ENCODE measurements at regions not wholly inside any gene's neighbourhood (a gene's known extent, or its start where the extent isn't known, plus 50 kb on each side); places are given as distances from the start of the nearest gene placed in this dataset.

GRCh38 chr3:115525731-115526130 is 97.6 kb upstream of the GAP43 start:
- DNase-seq: no peak

GRCh38 chr3:115533218-115533617 is 90.1 kb upstream of the GAP43 start:
- DNase-seq: no peak

- DNase-seq: no peak
Measured at GRCh38 chr3:115536171-115536570, 87.1 kb upstream of the GAP43 start.

- no peak for DNase-seq
Measured at GRCh38 chr3:115537669-115538068, 85.6 kb upstream of the GAP43 start.

GRCh38 chr3:115547207-115547606 is 76.1 kb upstream of the GAP43 start:
- DNase-seq: no peak

GRCh38 chr3:115548611-115549010 is 74.7 kb upstream of the GAP43 start:
- DNase-seq: no peak

GRCh38 chr3:115549071-115549470 is 74.2 kb upstream of the GAP43 start:
- no peak for DNase-seq

GRCh38 chr3:115550285-115550761 is 73.0 kb upstream of the GAP43 start:
- DNase-seq: no peak

- DNase-seq: no peak
Measured at GRCh38 chr3:115551016-115551415, 72.3 kb upstream of the GAP43 start.

GRCh38 chr3:115552007-115552406 is 71.3 kb upstream of the GAP43 start:
- DNase-seq: no peak

GRCh38 chr3:115553796-115554486 is 69.4 kb upstream of the GAP43 start:
- DNase-seq: no peak

- no peak for DNase-seq
Measured at GRCh38 chr3:115554487-115554807, 68.9 kb upstream of the GAP43 start.

- DNase-seq: no peak
Measured at GRCh38 chr3:115562636-115563267, 60.6 kb upstream of the GAP43 start.

GRCh38 chr3:115563984-115564383 is 59.3 kb upstream of the GAP43 start:
- DNase-seq: no peak

- no peak for DNase-seq
Measured at GRCh38 chr3:115571413-115571812, 51.9 kb upstream of the GAP43 start.

Data from left kidney (tissue), 1 donor.